Natural killer cell treated with Interleukin-12 subunit alpha and Interleukin-12 subunit beta and Interleukin-15 and Interleukin-18, amount 100 ng/mL, for 72 hours (primary cell): ENCODE measurements at regions not wholly inside any gene's neighbourhood (a gene's known extent, or its start where the extent isn't known, plus 50 kb on each side); places are given as distances from the start of the nearest gene placed in this dataset.

Experiments used
- ATAC-seq, 2 donors: fragments of 150-1000 bp; cut with Tn5 transposase in 1 of 2; sonication (Bioruptor Pico), chemical (Tn5 transposase) in 1 of 2; 2 replicates each; pipeline ENCODE4 v1.10.0; 2021
- DNase-seq: peaks from one replicate; pipeline ENCODE4 v3.0.0; 2022; ENCODE audit warnings: low spot score
- H3K27ac Mint-ChIP-seq, 2 donors: 1 replicate in 1 of 2; 2 replicates in 1 of 2; pipeline ENCODE4 v1.8.0; 2022; ENCODE audit warnings: mixed read lengths in 2 of 2, mild to moderate bottlenecking in 1 of 2, moderate library complexity in 1 of 2
- H3K27me3 Mint-ChIP-seq, 2 donors: 1 replicate in 1 of 2; 2 replicates in 1 of 2; pipeline ENCODE4 v1.8.0; 2022; ENCODE audit warnings: mixed read lengths in 2 of 2
- H3K36me3 Mint-ChIP-seq: one replicate; pipeline ENCODE4 v1.8.0; 2022; ENCODE audit warnings: mixed read lengths
- H3K4me1 Mint-ChIP-seq, 2 donors: 1 replicate in 1 of 2; 2 replicates in 1 of 2; pipeline ENCODE4 v1.8.0; 2022; ENCODE audit warnings: low read depth in 2 of 2, mixed read lengths in 2 of 2, mild to moderate bottlenecking in 1 of 2
- H3K4me3 Mint-ChIP-seq: one replicate; pipeline ENCODE4 v1.8.0; 2022; ENCODE audit warnings: mixed read lengths
- H3K9me3 Mint-ChIP-seq: 2 replicates; pipeline ENCODE4 v1.8.0; 2022; ENCODE audit warnings: mixed read lengths

DNA sequence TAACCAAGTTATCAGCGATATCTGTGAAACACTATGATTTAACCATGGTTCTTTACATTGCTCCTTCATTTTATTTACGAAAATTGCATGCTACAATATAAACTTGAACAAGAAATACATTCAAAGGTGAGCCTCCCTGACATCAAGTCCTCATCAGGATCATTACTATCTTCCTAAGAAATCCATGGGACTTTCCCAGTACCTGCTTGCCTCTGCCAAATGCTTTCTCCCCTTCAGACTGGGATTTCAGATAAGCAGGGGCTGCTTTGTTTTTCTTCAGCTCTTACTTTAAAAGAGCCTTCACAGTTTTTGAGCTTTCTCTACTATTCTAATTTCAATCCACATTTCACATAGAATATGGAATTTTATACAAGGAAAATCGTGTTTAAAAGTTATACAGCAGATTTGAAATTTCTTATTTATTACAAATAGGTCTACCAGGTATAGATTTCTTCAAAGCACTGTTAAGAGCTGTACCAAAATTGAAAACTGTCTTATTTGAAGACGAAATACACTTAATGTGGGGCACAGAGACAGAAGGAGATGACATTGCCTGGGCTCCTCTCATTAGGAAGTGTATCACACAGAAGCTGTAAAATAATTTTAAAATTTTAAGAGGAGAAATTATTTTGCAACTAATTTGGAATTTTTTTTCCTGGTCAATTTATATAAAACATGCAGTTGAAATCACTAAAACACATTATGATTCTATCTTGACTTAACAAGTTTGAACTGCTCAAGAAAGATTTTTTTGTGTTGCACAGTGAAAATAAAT lies 615.0 kb upstream of the AGTR1 start:
- H3K4me3 Mint-ChIP-seq, result no peak overlapping the region
- ATAC-seq, result no peak

DNA sequence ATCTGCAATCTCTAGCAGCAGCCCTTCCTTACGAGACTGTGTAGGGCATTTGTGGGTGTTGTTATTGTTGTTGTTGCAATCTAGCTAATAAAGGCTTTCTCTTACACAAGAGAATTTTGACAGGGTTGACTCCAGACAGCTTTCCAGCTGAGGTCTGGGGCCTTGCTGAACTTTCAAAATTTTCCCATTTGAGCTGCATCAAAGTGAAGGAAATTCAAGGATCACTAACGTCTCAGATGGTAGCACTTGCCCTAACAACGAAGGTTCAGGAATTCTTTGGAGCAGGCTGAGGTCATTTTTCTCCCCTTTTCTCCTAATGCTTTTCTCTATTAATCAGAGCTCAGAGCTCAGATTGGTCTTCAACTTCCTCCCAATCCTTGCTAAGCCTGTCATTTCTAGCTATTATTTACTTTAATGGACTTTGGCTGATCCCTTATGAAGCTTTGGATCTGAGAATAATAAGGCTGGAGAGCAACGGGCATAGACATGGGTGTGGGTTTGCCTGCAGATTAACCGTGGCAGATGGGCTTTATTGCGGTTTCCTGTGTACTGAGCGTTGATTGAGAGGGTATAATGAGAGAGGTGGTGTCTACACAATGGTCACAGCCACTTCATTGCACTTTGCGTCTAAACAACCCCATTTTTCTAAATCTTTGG lies 614.0 kb upstream of the AGTR1 start:
- Mint-ChIP-seq H3K9me3 (peaks cover 3% of the 10 kb centered on the region), H3K36me3 (no peaks in the 10 kb centered on the region), H3K27me3 (no peaks in the 10 kb centered on the region), H3K27ac (no peak overlapping the region), H3K4me3 (no peak overlapping the region), H3K4me1 (peaks cover 0 to 4% of the 10 kb centered on the region in 2 donors)
- DNase-seq (no peak), ATAC-seq (no peak)

More for the DNA sequence above, 615.0 kb upstream of the AGTR1 start:
- DNase-seq, result no peak
- Mint-ChIP-seq H3K4me1 (no peaks in the 10 kb centered on the region), H3K36me3 (no peaks in the 10 kb centered on the region), H3K9me3 (peaks cover 3% of the 10 kb centered on the region), H3K27ac (no peak overlapping the region), H3K27me3 (no peaks in the 10 kb centered on the region)

DNA sequence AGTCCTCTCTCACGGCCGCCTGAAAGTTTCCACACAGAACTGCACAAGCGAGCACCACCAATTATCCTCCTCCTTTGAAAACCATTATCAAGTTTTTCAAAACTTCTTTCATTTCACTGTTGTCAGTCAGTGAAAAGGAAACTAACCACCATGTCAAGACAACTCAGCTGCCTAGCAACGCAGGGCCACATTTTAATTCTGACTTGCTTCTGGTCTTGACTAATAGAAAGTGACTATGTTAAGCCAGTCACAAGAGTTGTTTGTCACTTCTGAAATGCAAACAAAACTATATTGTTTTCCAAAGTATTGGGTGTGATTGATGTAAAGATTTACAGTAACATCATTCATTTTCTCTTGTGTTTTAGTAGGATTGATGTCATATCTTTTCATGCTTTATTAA lies 612.8 kb upstream of the AGTR1 start:
- no peaks in the 10 kb centered on the region for H3K36me3 Mint-ChIP-seq
- ATAC-seq (no peak), DNase-seq (no peak)
- peaks cover 3% of the 10 kb centered on the region for H3K9me3 Mint-ChIP-seq
- H3K27ac Mint-ChIP-seq, result no peak overlapping the region
- no peaks in the 10 kb centered on the region for H3K27me3 Mint-ChIP-seq
- H3K4me3 Mint-ChIP-seq, result no peak overlapping the region
- peaks cover 0 to 4% of the 10 kb centered on the region in 2 donors for H3K4me1 Mint-ChIP-seq

DNA sequence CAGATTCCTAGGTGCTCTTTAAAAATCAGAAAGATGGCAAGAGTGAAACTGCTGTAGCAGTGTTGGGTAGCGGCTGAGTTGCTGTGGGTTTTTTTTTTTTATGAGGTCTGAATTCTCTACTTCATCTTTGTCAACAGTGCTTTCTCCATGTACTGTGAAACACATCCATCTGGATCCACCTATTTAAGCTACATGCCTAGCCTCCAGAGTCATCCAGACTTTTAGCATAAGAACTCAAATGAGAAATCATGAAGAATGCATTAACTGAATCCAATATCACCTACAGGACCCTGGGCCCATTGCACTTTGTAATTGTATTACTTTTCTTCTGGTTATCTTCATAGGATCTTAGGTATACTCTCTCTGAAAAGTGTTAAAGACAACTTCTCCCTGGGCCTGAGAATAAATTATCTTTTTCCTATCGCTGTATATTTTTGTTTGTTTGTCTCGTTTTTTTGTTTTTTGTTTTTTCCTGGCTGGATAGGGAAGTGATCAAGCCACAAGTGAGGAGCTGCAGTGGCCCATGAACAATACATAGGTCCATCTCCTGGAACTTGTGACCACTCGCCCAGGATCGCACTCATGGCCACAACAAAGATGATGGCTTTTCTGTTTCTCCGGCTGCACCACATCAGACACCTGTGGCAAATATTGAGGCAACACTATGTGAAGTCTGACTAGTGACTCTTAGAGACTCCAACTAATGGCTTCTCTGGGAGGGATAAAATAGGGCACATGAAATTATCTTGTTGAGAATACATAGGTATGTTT lies 609.9 kb upstream of the AGTR1 start:
- Mint-ChIP-seq H3K27me3 (no peaks in the 10 kb centered on the region), H3K36me3 (no peaks in the 10 kb centered on the region), H3K4me1 (peaks cover 0 to 4% of the 10 kb centered on the region in 2 donors), H3K9me3 (peaks cover 3% of the 10 kb centered on the region), H3K4me3 (no peak overlapping the region), H3K27ac (no peak overlapping the region)
- DNase-seq, result no peak
- no peak for ATAC-seq

DNA sequence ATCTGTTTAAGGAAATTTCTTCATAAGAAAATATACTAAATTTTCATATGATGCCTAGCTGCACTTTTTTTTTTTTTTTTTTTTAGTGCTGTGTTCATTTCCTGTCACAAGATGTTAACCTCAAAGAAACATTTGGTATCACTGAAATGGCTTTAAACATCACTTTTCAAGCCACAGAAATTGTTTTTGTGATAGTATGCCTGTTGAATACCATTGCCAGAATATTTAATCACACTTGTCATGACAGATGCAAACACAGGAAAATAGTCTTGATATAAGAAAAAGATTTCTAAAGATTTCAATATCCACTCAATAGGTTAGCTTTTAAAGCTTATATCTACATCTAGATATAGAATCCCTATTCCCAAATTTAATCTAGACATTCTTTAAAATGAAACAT lies 608.5 kb upstream of the AGTR1 start:
- ATAC-seq (no peak), DNase-seq (no peak)
- no peaks in the 10 kb centered on the region for H3K27me3 Mint-ChIP-seq
- H3K9me3 Mint-ChIP-seq, result no peaks in the 10 kb centered on the region
- H3K4me3 Mint-ChIP-seq, result no peak overlapping the region
- H3K27ac Mint-ChIP-seq, result no peak overlapping the region
- no peaks in the 10 kb centered on the region for H3K36me3 Mint-ChIP-seq
- H3K4me1 Mint-ChIP-seq, result peaks cover 0 to 4% of the 10 kb centered on the region in 2 donors

DNA sequence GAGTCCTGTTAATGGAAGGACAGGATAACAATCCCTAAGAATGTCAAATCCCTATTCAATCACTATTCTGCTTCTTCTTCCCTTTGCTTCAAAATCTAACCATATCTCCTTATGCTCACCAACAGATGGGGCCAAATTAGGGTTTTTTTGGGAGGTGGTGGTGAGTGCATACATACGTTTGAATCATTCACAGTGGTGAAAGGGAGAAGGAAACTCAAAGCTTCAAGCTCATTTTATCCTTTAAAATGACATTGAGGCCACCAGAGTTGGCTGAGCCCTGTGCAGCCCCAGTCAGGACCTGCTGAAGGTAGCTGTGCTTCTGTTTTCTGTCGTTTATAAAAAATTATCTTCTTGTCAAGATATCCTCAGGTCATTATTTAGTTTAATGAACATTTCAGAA lies 607.5 kb upstream of the AGTR1 start:
- Mint-ChIP-seq H3K4me1 (peaks cover 0 to 4% of the 10 kb centered on the region in 2 donors), H3K27me3 (no peaks in the 10 kb centered on the region)
- no peak for ATAC-seq

DNA sequence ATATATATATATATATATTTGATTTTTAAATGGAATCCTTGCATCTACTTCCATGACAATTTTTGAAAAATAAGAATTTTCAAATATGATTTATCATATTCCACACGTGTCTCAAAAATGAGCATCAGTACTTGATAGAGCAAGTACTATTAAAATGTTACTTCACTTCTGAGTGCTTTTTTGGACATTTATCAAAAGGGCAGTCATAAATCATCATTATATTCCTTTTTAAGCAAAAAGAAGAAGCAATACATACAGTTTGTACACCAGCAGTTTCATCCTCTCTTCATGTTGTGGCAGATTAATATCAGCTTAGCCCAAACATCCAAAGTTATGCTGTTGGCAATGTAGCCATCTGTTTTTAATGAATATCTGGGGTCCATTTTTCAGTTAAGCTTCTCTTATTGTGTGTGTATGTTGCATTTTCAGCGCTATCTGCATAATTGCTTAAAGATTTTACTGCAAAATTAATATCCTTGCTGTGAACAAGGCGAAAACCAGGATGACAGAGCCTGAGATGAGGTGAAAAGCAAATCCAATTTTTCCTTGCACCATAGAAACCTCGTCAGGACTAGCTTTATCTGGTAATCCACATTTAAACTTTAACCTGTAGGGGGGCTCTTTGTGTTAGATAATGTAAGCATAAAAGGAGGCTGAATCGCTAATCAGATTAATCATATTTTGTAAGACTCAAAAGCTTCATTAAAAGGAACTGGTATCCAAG lies 604.9 kb upstream of the AGTR1 start:
- no peak for ATAC-seq
- Mint-ChIP-seq H3K27ac (no peak overlapping the region), H3K4me3 (no peak overlapping the region), H3K36me3 (no peaks in the 10 kb centered on the region), H3K4me1 (peaks cover 0 to 4% of the 10 kb centered on the region in 2 donors), H3K9me3 (no peaks in the 10 kb centered on the region), H3K27me3 (no peaks in the 10 kb centered on the region)
- DNase-seq, result no peak

More for the DNA sequence above, 607.5 kb upstream of the AGTR1 start:
- no peak overlapping the region for H3K4me3 Mint-ChIP-seq
- DNase-seq, result no peak
- no peaks in the 10 kb centered on the region for H3K9me3 Mint-ChIP-seq
- H3K36me3 Mint-ChIP-seq, result no peaks in the 10 kb centered on the region
- H3K27ac Mint-ChIP-seq, result no peak overlapping the region

DNA sequence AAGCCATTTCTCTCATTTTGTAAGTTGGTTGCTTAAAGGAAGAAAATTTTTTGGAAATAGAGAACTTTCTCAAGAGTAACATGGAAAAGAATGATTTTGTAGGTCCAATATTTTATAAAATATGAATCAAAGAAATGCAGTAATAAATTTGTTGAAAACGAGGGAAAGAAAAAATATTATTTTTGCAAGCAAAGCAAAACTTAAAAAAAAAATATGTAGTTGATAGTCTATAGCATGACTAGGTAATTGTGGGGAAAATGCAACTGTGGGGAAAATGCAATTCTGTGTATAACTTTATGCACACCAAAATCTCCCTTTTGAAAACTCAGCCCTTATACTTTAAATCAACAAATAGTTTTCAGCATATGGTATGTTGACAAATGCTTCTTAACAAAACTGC lies 604.0 kb upstream of the AGTR1 start:
- Mint-ChIP-seq H3K9me3 (no peaks in the 10 kb centered on the region), H3K4me1 (no peaks in the 10 kb centered on the region), H3K36me3 (no peaks in the 10 kb centered on the region), H3K4me3 (no peak overlapping the region), H3K27me3 (no peaks in the 10 kb centered on the region), H3K27ac (no peak overlapping the region)
- ATAC-seq (no peak), DNase-seq (no peak)

DNA sequence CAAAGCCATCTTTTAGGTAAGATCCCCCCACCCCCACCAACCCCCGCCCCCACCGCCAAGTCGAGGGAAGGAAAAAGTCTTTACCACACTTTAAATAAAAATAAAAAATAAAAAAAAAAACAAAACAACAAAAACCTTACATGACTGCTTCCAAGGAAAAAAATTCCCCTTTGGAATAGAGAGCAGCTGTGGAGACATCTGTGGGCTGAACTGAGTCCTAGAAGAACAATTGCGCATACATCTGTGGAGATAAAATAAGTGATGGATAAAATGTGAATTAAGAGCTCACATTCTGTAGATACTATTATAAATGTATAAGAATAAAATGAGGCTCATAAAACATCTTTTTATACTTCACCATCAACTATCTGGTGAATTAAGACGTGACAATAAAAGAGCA lies 601.7 kb upstream of the AGTR1 start:
- DNase-seq (no peak), ATAC-seq (no peak)
- Mint-ChIP-seq H3K36me3 (no peaks in the 10 kb centered on the region), H3K4me1 (no peaks in the 10 kb centered on the region), H3K4me3 (no peak overlapping the region), H3K27ac (no peak overlapping the region), H3K27me3 (no peaks in the 10 kb centered on the region), H3K9me3 (peaks cover 3% of the 10 kb centered on the region)

DNA sequence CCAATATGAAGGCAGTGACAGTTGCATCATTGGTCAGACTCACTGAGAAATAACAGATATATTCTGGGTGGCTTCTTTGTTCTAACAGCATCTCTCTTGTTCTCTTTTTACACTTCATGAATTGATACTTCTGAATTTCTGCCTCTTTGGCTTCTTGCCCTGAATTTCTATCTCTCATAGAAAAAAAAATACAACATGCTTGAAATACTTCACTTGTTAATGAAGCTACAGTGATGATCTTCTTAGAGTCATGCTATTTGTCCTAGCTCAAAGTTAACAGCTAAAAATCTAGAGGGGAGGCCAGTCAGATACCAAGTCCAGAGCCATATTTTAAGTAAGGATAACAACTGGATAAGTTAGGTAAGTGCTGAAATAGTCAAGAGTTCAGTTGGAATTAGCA lies 597.2 kb upstream of the AGTR1 start:
- Mint-ChIP-seq H3K27me3 (no peaks in the 10 kb centered on the region), H3K27ac (no peak overlapping the region), H3K9me3 (peaks cover 7% of the 10 kb centered on the region), H3K36me3 (no peaks in the 10 kb centered on the region), H3K4me3 (no peak overlapping the region), H3K4me1 (no peaks in the 10 kb centered on the region)
- DNase-seq (no peak), ATAC-seq (no peak)

DNA sequence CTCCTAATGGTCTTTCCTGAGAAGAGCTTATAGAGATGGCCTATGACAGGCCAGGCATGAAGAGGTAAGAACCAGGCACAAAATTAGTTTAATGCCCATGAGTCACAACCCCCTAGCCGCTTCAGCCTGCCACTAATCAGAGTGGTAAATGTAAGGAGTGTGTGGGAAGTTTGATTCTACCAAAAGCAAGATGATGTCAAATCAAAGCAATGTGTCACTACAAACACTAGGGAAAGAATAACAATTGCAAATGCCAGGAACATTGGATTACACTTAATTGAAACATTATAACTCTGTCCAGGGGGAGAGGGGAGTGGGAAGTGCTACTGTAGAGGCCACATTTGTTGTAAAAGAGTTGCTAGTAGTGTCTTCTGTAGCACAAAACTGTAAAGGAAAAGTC lies 596.6 kb upstream of the AGTR1 start:
- no peaks in the 10 kb centered on the region for H3K4me1 Mint-ChIP-seq

DNA sequence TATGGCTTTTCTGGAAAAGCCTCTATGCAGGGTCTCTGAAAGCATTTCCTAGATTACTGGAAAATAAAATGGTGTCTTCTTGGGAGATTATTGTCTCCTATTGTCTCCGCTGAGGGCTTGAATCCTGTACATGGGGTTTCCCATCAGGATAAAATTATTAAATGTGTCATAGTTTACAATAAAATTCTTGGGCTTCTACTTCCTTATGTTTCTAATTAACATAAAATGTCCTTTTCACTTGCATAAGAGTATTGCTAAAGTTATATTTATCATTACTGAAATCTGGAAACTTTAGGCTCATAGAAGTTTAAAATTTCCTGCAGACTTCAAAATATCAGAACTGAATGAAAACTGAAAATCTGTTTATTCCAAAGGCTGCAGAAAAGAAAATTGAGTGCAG lies 595.5 kb upstream of the AGTR1 start:
- no peaks in the 10 kb centered on the region for H3K36me3 Mint-ChIP-seq

More for the DNA sequence above, 596.6 kb upstream of the AGTR1 start:
- Mint-ChIP-seq H3K9me3 (peaks cover 8% of the 10 kb centered on the region), H3K4me3 (no peak overlapping the region), H3K36me3 (no peaks in the 10 kb centered on the region), H3K27ac (no peak overlapping the region), H3K27me3 (no peaks in the 10 kb centered on the region)
- ATAC-seq, result no peak
- no peak for DNase-seq

DNA sequence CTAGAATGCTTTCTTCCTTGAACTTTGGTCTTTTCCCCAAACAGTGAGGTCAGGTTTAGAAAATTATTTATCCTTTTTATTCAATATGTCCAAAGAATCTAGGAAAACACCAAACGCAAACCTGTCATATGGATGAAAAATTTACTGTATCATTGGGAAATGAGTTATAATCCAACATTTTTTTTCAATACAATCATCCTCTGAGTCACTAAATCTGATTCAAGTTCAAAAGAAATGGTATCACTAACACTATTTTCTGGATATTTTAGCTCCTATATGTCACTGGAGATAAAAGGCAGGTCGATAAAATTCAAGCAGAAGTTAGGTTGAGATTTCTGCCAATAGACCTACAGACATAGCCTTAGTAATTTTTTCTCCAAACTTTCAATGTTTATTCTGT lies 591.6 kb upstream of the AGTR1 start:
- H3K4me3 Mint-ChIP-seq, result no peak overlapping the region
- ATAC-seq (no peak), DNase-seq (no peak)
- H3K27me3 Mint-ChIP-seq, result no peaks in the 10 kb centered on the region
- peaks cover 8% of the 10 kb centered on the region for H3K9me3 Mint-ChIP-seq
- no peaks in the 10 kb centered on the region for H3K4me1 Mint-ChIP-seq
- H3K36me3 Mint-ChIP-seq, result no peaks in the 10 kb centered on the region
- H3K27ac Mint-ChIP-seq, result no peak overlapping the region

More for the DNA sequence above, 595.5 kb upstream of the AGTR1 start:
- H3K27me3 Mint-ChIP-seq, result no peaks in the 10 kb centered on the region
- peaks cover 8% of the 10 kb centered on the region for H3K9me3 Mint-ChIP-seq
- ATAC-seq (no peak), DNase-seq (no peak)
- no peak overlapping the region for H3K27ac Mint-ChIP-seq
- no peak overlapping the region for H3K4me3 Mint-ChIP-seq
- no peaks in the 10 kb centered on the region for H3K4me1 Mint-ChIP-seq
